PFSK-1 (cell line): ENCODE measurements at regions not wholly inside any gene's neighbourhood (a gene's known extent, or its start where the extent isn't known, plus 50 kb on each side); places are given as distances from the start of the nearest gene placed in this dataset.

Experiments used
- FOXP2 ChIP-seq: optimal IDR thresholded peaks from 2 replicates; pipeline ENCODE3; 2011; ENCODE audit warnings: borderline replicate concordance, control low read depth, inconsistent platforms; ENCODE audit not compliant: insufficient read depth; ENCODE audit errors: extremely low read length, extremely low read depth
- POLR2AphosphoS5 ChIP-seq: IDR thresholded peaks from 2 replicates; pipeline ENCODE4 v1.6.1; 2012; ENCODE audit warnings: low read depth, mild to moderate bottlenecking, control low read depth, low read length, moderate library complexity
- REST ChIP-seq, 2 experiments: IDR thresholded peaks; 2 replicates each; pipeline versions ENCODE4 v1.6.1 to v1.8.0; 2011 to 2012; ENCODE audit warnings: low read depth in 2 of 2, low read length in 2 of 2, control low read depth in 1 of 2, inconsistent platforms in 1 of 2, mild to moderate bottlenecking in 1 of 2, moderate library complexity in 1 of 2; ENCODE audit not compliant: insufficient read depth in 1 of 2
- SIN3A ChIP-seq: IDR thresholded peaks from 2 replicates; pipeline ENCODE4 v1.6.1; 2012; ENCODE audit warnings: mild to moderate bottlenecking, low read length, moderate library complexity, borderline replicate concordance; ENCODE audit not compliant: insufficient read depth
- TAF1 ChIP-seq: IDR thresholded peaks from 2 replicates; pipeline ENCODE4 v1.6.1; 2012; ENCODE audit warnings: low read length, control low read depth, borderline replicate concordance; ENCODE audit not compliant: insufficient read depth

GRCh38 chr21:19340954-19341353, 937.4 kb upstream of the TMPRSS15 start:
- TF ChIP-seq REST (IDR thresholded peaks at IDR 0.05; ENCODE audit: insufficient read depth in 1 of 2, low read depth in 2 of 2, low read length in 2 of 2) (no peak), POLR2AphosphoS5 (no peak), SIN3A (no peak), TAF1 (no peak), FOXP2 (no peak)

GRCh38 chr21:19343711-19344110, 940.1 kb upstream of the TMPRSS15 start:
- TF ChIP-seq TAF1, result no peak
- TF ChIP-seq POLR2AphosphoS5, result no peak
- TF ChIP-seq SIN3A, result no peak
- TF ChIP-seq REST (IDR thresholded peaks at IDR 0.05; ENCODE audit: insufficient read depth in 1 of 2, low read depth in 2 of 2, low read length in 2 of 2), result no peak
- TF ChIP-seq FOXP2, result no peak

GRCh38 chr21:19350286-19350685, 946.7 kb upstream of the TMPRSS15 start:
- no peak for TF ChIP-seq FOXP2
- no peak for TF ChIP-seq TAF1
- no peak for TF ChIP-seq SIN3A
- TF ChIP-seq POLR2AphosphoS5, result no peak
- TF ChIP-seq REST (IDR thresholded peaks at IDR 0.05; ENCODE audit: insufficient read depth in 1 of 2, low read depth in 2 of 2, low read length in 2 of 2), result no peak

- no peak for TF ChIP-seq FOXP2
- TF ChIP-seq POLR2AphosphoS5, result no peak
- no peak for TF ChIP-seq TAF1
- no peak for TF ChIP-seq REST (IDR thresholded peaks at IDR 0.05; ENCODE audit: insufficient read depth in 1 of 2, low read depth in 2 of 2, low read length in 2 of 2)
- TF ChIP-seq SIN3A, result no peak
These were observed 949.7 kb upstream of the TMPRSS15 start for GRCh38 chr21:19353256-19353655.

- no peak for TF ChIP-seq FOXP2
- no peak for TF ChIP-seq REST (IDR thresholded peaks at IDR 0.05; ENCODE audit: insufficient read depth in 1 of 2, low read depth in 2 of 2, low read length in 2 of 2)
- no peak for TF ChIP-seq TAF1
- no peak for TF ChIP-seq POLR2AphosphoS5
These were observed 965.4 kb upstream of the TMPRSS15 start for GRCh38 chr21:19368944-19369343.
